ENCODE measurements at regions not wholly inside any gene's neighbourhood (a gene's known extent, or its start where the extent isn't known, plus 50 kb on each side); places are given as distances from the start of the nearest gene placed in this dataset.

DNA sequence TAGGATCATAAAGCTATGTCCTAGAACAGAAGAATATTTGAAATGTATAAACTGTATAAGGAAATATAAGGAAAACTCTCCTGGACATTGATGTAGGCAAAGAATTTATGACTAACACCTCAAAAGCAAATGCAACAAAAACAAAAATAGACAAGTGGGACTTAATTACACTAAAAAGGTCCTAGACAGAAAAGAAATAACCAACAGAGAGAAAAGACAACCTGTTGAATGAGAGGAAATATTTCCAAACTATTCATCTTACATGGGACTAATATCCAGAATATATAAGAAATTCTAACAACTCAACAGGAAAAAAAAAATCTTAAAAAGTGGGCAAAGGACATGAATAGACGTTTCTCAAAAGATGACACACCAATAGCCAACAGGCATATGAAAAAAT, 54.4 kb upstream of the PRDX4 start:
- no peaks in the 10 kb centered on the region for H3K4me1 ChIP-seq (ENCODE audit: control insufficient read depth, extremely low read depth, insufficient read depth, low read length)
- H3K9me3 ChIP-seq (ENCODE audit: control insufficient read depth, insufficient read depth, low read depth, low read length), result no peaks in the 10 kb centered on the region
- TF ChIP-seq, protein P1, sequence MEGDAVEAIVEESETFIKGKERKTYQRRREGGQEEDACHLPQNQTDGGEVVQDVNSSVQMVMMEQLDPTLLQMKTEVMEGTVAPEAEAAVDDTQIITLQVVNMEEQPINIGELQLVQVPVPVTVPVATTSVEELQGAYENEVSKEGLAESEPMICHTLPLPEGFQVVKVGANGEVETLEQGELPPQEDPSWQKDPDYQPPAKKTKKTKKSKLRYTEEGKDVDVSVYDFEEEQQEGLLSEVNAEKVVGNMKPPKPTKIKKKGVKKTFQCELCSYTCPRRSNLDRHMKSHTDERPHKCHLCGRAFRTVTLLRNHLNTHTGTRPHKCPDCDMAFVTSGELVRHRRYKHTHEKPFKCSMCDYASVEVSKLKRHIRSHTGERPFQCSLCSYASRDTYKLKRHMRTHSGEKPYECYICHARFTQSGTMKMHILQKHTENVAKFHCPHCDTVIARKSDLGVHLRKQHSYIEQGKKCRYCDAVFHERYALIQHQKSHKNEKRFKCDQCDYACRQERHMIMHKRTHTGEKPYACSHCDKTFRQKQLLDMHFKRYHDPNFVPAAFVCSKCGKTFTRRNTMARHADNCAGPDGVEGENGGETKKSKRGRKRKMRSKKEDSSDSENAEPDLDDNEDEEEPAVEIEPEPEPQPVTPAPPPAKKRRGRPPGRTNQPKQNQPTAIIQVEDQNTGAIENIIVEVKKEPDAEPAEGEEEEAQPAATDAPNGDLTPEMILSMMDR (conservative IDR thresholded peaks at IDR 0.05 in 1 of 2, IDR thresholded peaks at IDR 0.05 in 1 of 2; ENCODE audit: low read depth in 1 of 2, low read length in 2 of 2), result no peak
- TF ChIP-seq EZH2 (IDR thresholded peaks at IDR 0.05; ENCODE audit: low read length, missing control alignments), result no peak
- no peak overlapping the region for H3K4me2 ChIP-seq (ENCODE audit: extremely low read depth, insufficient read depth, low read length)
- no peaks in the 10 kb centered on the region for H4K20me1 ChIP-seq (ENCODE audit: control insufficient read depth, extremely low read depth, insufficient read depth, low read length)
- H3K4me3 ChIP-seq (replicated peaks in 1 of 4; ENCODE audit: control extremely low read depth in 1 of 4, insufficient read depth in 1 of 4, low read depth in 3 of 4, low read length in 4 of 4), result no peak overlapping the region
- H2AFZ ChIP-seq (ENCODE audit: low read length), result no peak overlapping the region
- no peaks in the 10 kb centered on the region for H3K79me2 ChIP-seq (ENCODE audit: control insufficient read depth, insufficient read depth, low read length)
- no peaks in the 10 kb centered on the region for H3K36me3 ChIP-seq (ENCODE audit: control insufficient read depth, insufficient read depth, low read length)
- H3K27ac ChIP-seq (ENCODE audit: insufficient read depth, low read length), result no peak overlapping the region
- DNase-seq (ENCODE audit: low read depth in 2 of 2), result no peak
- no peaks in the 10 kb centered on the region for H3K27me3 ChIP-seq (ENCODE audit: control insufficient read depth, insufficient read depth, low read length)
- H3K9ac ChIP-seq (ENCODE audit: insufficient read depth, low read length), result no peak overlapping the region

DNA sequence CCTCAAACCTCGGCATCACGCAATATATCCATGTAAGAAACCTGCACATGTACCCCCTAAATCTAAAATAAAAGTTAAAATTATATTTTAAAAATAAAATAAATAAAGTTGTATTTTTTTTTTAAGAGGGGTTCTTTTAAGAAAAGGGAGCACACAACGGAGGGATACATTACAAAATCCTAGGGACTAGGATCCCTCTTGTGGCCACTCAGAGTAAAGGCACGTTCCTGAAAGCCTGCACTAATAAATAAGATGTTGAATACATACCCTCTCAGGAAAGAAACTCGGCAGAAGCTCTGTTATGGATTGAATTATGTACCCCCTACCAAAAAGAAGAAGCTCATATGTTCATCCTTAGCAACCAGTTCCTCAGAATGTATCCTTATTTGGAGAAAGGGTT, 50.9 kb upstream of the PRDX4 start:
- no peaks in the 10 kb centered on the region for H3K27me3 ChIP-seq (ENCODE audit: control insufficient read depth, insufficient read depth, low read length)
- H3K79me2 ChIP-seq (ENCODE audit: control insufficient read depth, insufficient read depth, low read length), result no peaks in the 10 kb centered on the region
- DNase-seq (ENCODE audit: low read depth in 2 of 2), result peak; percentile 17 to 51
- TF ChIP-seq EZH2 (IDR thresholded peaks at IDR 0.05; ENCODE audit: low read length, missing control alignments), result no peak
- TF ChIP-seq, protein P1 (conservative IDR thresholded peaks at IDR 0.05 in 1 of 2, IDR thresholded peaks at IDR 0.05 in 1 of 2; ENCODE audit: low read depth in 1 of 2, low read length in 2 of 2), result peak; percentile 40 to 61
- H3K4me2 ChIP-seq (ENCODE audit: extremely low read depth, insufficient read depth, low read length), result no peak overlapping the region
- no peaks in the 10 kb centered on the region for H4K20me1 ChIP-seq (ENCODE audit: control insufficient read depth, extremely low read depth, insufficient read depth, low read length)
- no peak overlapping the region for H3K9ac ChIP-seq (ENCODE audit: insufficient read depth, low read length)
- no peaks in the 10 kb centered on the region for H3K4me1 ChIP-seq (ENCODE audit: control insufficient read depth, extremely low read depth, insufficient read depth, low read length)
- H2AFZ ChIP-seq (ENCODE audit: low read length), result no peak overlapping the region
- H3K36me3 ChIP-seq (ENCODE audit: control insufficient read depth, insufficient read depth, low read length), result no peaks in the 10 kb centered on the region
- no peaks in the 10 kb centered on the region for H3K9me3 ChIP-seq (ENCODE audit: control insufficient read depth, insufficient read depth, low read depth, low read length)
- H3K27ac ChIP-seq (ENCODE audit: insufficient read depth, low read length), result no peak overlapping the region
- no peak overlapping the region for H3K4me3 ChIP-seq (replicated peaks in 1 of 4; ENCODE audit: control extremely low read depth in 1 of 4, insufficient read depth in 1 of 4, low read depth in 3 of 4, low read length in 4 of 4)

All from fibroblast of lung (primary cell).